ENCODE measurements at regions not wholly inside any gene's neighbourhood (a gene's known extent, or its start where the extent isn't known, plus 50 kb on each side); places are given as distances from the start of the nearest gene placed in this dataset.

- TF ChIP-seq, protein P1, sequence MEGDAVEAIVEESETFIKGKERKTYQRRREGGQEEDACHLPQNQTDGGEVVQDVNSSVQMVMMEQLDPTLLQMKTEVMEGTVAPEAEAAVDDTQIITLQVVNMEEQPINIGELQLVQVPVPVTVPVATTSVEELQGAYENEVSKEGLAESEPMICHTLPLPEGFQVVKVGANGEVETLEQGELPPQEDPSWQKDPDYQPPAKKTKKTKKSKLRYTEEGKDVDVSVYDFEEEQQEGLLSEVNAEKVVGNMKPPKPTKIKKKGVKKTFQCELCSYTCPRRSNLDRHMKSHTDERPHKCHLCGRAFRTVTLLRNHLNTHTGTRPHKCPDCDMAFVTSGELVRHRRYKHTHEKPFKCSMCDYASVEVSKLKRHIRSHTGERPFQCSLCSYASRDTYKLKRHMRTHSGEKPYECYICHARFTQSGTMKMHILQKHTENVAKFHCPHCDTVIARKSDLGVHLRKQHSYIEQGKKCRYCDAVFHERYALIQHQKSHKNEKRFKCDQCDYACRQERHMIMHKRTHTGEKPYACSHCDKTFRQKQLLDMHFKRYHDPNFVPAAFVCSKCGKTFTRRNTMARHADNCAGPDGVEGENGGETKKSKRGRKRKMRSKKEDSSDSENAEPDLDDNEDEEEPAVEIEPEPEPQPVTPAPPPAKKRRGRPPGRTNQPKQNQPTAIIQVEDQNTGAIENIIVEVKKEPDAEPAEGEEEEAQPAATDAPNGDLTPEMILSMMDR (IDR thresholded peaks at IDR 0.05; ENCODE audit: insufficient read depth, low read depth, low read length) = no peak
- TF ChIP-seq EZH2 (IDR thresholded peaks at IDR 0.05; ENCODE audit: insufficient read depth, low read length) = no peak
Measured at GRCh38 chr5:21121213-21121612, 1133.2 kb upstream of the CDH18 start.
